Activated naive CD8-positive, alpha-beta T cell treated with anti-CD3 and anti-CD28 coated beads, Interleukin-2, amount 50 U/mL, for 24 hours (primary cell): ENCODE measurements at regions not wholly inside any gene's neighbourhood (a gene's known extent, or its start where the extent isn't known, plus 50 kb on each side); places are given as distances from the start of the nearest gene placed in this dataset.

Experiments
- ATAC-seq: fragments of 150-1000 bp; cut with Tn5 transposase; one replicate; pipeline ENCODE4 v1.10.0; 2021
- DNase-seq: peaks from one replicate; pipeline ENCODE4 v3.0.0; 2021
- H3K27ac Mint-ChIP-seq: one replicate; pipeline ENCODE4 v1.8.0; 2021; ENCODE audit warnings: mild to moderate bottlenecking, mixed read lengths
- H3K27me3 Mint-ChIP-seq: one replicate; pipeline ENCODE4 v1.8.0; 2021; ENCODE audit warnings: mixed read lengths
- H3K36me3 Mint-ChIP-seq: one replicate; pipeline ENCODE4 v1.8.0; 2021; ENCODE audit warnings: low read depth, mixed read lengths
- H3K4me1 Mint-ChIP-seq: one replicate; pipeline ENCODE4 v1.8.0; 2021; ENCODE audit warnings: mixed read lengths
- H3K4me3 Mint-ChIP-seq: one replicate; pipeline ENCODE4 v1.8.0; 2021; ENCODE audit warnings: mild to moderate bottlenecking, moderate library complexity, mixed read lengths
- H3K9me3 Mint-ChIP-seq: one replicate; pipeline ENCODE4 v1.8.0; 2021; ENCODE audit warnings: mixed read lengths

DNA sequence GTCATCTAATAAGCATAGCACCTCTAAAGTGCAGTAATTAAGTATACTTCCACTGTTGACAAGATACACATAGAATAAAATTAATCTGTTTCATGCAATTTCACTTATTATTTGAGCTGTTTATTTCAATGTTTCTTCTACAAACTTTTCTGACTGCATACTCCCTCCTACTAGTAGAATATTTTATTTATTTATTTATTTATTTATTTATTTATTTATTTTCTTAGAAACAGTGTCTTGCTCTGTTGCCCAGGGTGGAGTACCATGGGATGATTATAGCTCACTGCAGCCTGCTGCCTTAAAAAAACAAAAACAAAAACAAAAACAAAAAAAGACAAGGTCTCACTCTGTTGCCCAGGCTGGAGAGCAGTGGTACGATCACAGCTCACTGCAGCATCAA is 68.4 kb upstream of the KITLG start:
- Mint-ChIP-seq H3K4me1 (no peaks in the 10 kb centered on the region), H3K27me3 (no peaks in the 10 kb centered on the region), H3K9me3 (no peaks in the 10 kb centered on the region), H3K4me3 (no peak overlapping the region), H3K27ac (no peak overlapping the region), H3K36me3 (no peaks in the 10 kb centered on the region)
- DNase-seq (no peak), ATAC-seq (no peak)

DNA sequence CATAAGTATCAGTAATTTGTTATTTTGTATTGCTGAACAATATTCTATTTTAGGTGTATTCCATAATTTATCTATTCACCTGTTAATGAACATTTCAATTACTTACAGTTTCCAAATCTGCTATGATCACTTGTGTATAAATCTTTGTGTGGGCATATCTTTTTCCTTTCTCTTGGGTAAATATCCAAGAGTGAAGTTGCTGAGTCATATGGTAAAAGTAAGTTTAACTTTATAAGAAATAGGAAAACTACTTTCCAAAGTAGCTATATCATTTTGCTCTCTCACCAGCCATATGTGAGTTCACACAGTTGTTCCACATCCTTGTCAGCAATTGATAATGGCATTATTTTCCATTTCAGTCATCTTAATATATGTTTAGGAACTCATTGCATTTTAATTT is 66.6 kb upstream of the KITLG start:
- H3K4me1 Mint-ChIP-seq: no peaks in the 10 kb centered on the region

DNA sequence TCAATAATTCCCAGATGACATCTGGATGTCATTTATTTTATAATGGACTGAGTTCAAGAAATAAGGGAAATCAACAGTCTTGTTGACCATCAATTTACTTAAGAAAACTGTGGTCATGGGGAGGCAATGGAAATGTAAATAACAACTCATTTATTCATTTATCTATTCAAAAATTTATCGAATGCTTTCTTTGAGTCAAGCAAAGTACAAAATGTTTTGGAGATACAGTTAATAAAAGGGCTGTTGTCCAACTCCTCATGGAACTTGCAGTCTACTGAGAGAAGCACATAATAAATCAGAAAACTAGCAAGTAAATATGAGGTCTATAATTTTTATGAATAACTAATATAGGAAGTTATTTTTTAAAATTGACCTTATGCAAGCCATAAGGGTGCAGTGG is 65.5 kb upstream of the KITLG start:
- Mint-ChIP-seq H3K36me3 (no peaks in the 10 kb centered on the region), H3K4me1 (no peaks in the 10 kb centered on the region), H3K27ac (no peak overlapping the region), H3K4me3 (no peak overlapping the region), H3K9me3 (no peaks in the 10 kb centered on the region), H3K27me3 (peaks cover 1% of the 10 kb centered on the region)
- no peak for DNase-seq
- ATAC-seq: no peak

More for the DNA sequence above, 66.6 kb upstream of the KITLG start:
- Mint-ChIP-seq H3K4me3 (no peak overlapping the region), H3K9me3 (no peaks in the 10 kb centered on the region), H3K27ac (no peak overlapping the region), H3K36me3 (no peaks in the 10 kb centered on the region), H3K27me3 (no peaks in the 10 kb centered on the region)
- DNase-seq (no peak), ATAC-seq (no peak)

DNA sequence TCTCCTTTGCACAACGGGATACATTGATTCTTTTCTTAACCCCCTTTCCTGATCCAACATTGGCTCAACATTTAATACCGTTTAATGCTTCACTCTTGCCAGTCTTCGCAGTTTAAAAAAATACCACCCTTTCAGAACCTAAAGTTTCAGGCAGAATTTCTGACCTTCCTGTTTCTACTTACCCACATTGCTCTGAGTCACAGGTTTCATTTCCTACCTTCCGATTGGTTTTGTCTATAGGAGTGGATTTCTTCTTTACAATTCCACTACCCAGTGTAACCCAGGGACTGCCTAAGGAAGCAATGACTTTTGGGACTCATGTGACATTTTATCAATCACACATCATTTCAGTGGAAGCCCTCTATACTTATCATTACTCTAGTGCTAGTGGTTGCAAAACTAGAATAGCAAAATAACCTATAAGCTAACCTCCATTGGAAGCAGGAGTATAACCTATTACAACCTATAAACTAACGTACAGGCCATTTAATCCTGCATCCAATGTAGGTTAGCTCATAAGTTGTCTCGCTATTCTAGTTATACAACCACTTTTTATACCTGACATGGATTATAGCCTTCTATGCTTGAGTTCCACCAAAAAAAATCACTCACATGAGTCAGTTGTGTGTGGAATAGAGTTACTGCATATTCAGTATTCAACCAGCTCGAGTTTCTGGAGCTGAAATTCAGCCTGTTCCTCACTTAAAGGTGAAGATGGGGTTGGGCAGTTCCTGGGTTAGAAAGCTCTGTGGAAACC is 64.9 kb upstream of the KITLG start:
- H3K4me1 Mint-ChIP-seq: no peaks in the 10 kb centered on the region
- H3K9me3 Mint-ChIP-seq: no peaks in the 10 kb centered on the region
- no peak overlapping the region for H3K4me3 Mint-ChIP-seq
- no peak overlapping the region for H3K27ac Mint-ChIP-seq
- DNase-seq (no peak), ATAC-seq (no peak)
- no peaks in the 10 kb centered on the region for H3K36me3 Mint-ChIP-seq
- peaks cover 2% of the 10 kb centered on the region for H3K27me3 Mint-ChIP-seq

DNA sequence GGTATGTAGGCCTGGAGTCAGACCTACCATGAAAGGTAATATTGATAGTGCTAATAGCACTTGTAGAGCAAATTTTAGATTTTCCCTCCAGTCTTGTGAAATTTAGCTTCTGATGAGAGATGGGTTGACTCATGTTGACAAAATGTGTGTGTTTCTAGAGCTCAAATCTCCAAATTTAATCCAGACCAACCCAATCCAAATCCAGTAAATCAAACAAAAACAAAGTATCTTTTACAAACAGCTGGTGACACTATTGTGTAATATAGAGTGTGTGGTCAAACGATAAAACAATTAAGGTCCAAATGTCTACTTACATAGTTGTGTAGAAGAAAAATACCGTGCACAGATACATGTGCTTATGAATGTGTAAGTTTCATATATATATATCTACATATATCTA is 63.4 kb upstream of the KITLG start:
- Mint-ChIP-seq H3K9me3 (no peaks in the 10 kb centered on the region), H3K27me3 (peaks cover 2% of the 10 kb centered on the region), H3K4me1 (no peaks in the 10 kb centered on the region), H3K36me3 (no peaks in the 10 kb centered on the region), H3K4me3 (no peak overlapping the region), H3K27ac (no peak overlapping the region)
- DNase-seq (no peak), ATAC-seq (no peak)

DNA sequence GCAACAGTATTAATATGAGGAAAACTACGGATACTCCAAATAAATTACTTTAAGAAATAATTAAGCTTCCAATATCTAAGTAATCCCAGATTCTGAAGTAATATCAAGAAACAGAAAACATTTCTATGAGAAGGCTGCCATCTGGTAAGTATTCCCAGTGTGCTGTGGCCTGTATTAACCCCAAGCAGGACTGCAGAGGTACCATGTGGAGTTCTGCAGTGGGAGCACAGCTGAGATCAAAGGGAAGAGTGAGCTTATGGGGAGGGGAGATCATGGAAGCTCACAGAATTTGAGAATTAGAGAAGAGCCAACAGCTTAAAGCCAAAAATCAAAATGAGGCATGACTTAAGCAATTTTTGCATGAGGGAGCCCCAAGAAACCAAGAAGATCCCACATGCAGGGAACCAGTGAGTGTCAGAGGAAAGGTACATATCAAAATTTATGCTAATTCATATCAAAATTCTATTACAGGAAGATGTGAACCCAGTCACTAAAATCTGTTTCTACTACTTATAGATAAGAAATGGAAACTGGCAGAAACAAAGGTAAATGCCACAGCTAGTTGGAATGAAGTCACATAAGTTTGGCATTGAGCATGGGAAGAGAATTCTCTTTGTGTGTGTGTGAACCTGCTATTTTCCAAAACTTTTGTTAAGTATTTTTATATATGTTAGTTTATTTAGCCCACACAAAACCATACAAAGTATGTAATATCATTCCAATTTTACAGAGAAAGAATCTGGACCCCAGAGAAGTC is 62.6 kb upstream of the KITLG start:
- no peaks in the 10 kb centered on the region for H3K9me3 Mint-ChIP-seq
- DNase-seq (no peak), ATAC-seq (no peak)
- H3K4me1 Mint-ChIP-seq: no peaks in the 10 kb centered on the region
- H3K4me3 Mint-ChIP-seq: no peak overlapping the region
- H3K27me3 Mint-ChIP-seq: peaks cover 2% of the 10 kb centered on the region
- no peaks in the 10 kb centered on the region for H3K36me3 Mint-ChIP-seq
- H3K27ac Mint-ChIP-seq: no peak overlapping the region

DNA sequence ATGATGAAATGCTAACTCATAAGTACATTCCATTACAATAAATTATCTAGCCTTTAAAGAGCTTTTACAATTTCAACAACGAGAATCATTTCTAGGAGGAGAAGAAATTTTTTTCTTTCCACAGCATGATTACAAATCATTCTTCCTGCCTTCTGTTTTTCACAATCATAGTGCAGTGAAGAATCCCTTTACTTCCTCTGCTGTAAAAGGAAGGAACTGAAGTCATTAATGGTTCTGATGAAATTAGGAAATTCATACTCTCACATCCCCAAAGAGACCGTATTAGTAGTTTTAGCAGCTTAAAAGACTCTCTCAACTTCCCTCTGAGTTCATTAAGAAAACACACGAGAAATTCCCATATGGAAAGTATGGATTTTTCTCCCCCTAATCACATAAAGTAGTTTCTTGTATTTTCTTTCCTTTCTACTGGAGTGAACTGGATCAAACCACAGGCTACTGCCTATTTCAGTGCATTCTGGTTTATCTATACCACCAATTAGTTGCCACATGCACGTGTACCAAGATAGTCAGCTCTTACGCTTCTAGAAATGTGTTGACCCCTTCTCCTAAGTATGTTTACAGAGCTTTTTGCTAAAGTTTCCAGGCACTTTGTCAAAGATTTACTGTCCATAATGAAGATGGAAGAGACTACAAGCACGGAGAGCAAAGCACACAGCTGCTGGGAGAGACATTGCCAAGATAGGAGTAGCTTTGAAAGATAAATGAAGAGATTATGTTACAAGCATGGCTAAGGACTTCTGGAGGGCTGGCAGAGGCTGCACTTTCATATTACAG is 58.9 kb upstream of the KITLG start:
- Mint-ChIP-seq H3K36me3 (no peaks in the 10 kb centered on the region), H3K27me3 (peaks cover 2% of the 10 kb centered on the region), H3K27ac (no peak overlapping the region), H3K9me3 (no peaks in the 10 kb centered on the region), H3K4me3 (no peak overlapping the region), H3K4me1 (no peaks in the 10 kb centered on the region)
- no peak for ATAC-seq
- no peak for DNase-seq

DNA sequence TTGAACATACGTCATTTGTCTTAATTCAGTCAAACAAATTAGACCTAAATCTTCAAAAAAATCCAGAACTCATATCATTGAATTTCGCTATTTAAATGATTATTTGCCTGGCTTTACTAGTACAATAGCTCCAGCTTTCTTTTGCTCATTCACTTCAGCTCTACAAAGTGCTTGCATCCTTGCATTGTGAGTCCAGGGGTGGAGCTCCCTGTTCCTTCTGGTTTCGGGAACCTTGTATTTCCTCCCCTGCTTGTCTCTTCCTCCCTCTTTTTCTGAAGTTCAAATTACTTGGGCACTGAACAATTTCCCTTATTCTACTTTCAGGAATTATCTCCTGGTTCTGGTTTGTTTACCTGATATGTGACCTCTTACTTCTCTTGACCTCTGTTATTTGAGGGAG is 58.1 kb upstream of the KITLG start:
- Mint-ChIP-seq H3K36me3 (no peaks in the 10 kb centered on the region), H3K4me3 (no peak overlapping the region), H3K27ac (no peak overlapping the region), H3K4me1 (no peaks in the 10 kb centered on the region), H3K27me3 (peaks cover 2% of the 10 kb centered on the region), H3K9me3 (no peaks in the 10 kb centered on the region)
- ATAC-seq (no peak), DNase-seq (no peak)

DNA sequence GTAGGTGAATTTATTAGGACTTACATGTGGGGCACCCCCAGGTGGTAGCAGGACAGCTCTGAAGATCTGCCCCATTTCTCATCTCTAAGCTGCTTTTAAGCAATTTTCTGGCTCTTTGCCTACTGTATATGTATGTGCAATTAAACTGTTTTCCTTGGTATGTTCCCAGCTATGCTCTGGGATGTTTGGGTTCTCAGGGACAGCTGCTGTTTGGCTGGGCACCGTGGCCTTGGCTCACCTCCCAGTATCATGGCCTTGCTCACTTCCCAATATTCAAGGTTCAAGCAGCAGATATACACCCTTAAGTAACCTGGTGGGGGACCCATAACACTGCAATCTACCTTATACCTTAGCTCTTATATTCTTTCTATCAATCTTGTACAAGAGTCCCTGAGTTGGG is 53.7 kb upstream of the KITLG start:
- no peak for DNase-seq
- Mint-ChIP-seq H3K27ac (no peak overlapping the region), H3K9me3 (no peaks in the 10 kb centered on the region), H3K36me3 (no peaks in the 10 kb centered on the region), H3K27me3 (no peaks in the 10 kb centered on the region), H3K4me1 (no peaks in the 10 kb centered on the region), H3K4me3 (no peak overlapping the region)
- no peak for ATAC-seq

DNA sequence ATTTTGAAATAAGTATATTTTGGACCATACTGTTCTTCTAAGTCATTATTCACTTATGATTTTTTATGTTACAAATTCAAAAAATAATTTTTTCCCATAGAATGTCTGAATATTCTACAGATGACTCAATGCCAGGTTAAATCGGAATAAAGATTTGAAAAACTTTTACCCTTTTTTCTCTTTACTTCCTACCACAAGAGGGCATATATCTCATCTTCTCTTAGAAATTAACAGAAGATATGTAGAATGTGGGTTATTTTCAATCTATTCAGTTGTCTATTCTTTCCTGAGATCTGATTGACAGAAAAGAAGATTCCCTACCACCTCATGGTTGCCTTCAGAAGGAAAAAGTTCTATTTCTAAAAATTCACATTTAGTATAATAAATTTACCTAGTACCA is 53.0 kb upstream of the KITLG start:
- Mint-ChIP-seq H3K27ac (no peak overlapping the region), H3K4me1 (no peaks in the 10 kb centered on the region), H3K36me3 (no peaks in the 10 kb centered on the region), H3K27me3 (no peaks in the 10 kb centered on the region), H3K9me3 (no peaks in the 10 kb centered on the region), H3K4me3 (no peak overlapping the region)
- DNase-seq (no peak), ATAC-seq (no peak)

DNA sequence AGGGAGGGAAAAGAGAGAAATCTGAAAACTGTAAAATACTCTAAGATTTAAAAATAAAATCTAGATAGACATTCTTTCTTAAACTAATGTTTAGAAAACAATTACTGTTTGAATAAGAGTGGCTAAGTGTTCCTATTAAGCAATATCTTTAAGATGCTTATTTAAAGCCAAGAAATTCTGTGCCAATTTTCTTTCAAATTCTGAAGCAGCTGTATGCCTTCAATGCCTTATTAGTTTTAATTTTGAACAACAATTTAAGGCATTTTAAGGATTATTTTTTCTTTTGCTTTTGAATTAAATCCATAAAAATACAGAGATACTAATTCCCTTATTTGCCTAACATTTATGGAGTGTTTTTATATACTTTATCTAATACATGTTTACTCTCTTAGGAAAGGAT is 50.3 kb upstream of the KITLG start:
- DNase-seq (no peak), ATAC-seq (no peak)
- H3K9me3 Mint-ChIP-seq: no peaks in the 10 kb centered on the region
- no peak overlapping the region for H3K27ac Mint-ChIP-seq
- H3K36me3 Mint-ChIP-seq: no peaks in the 10 kb centered on the region
- H3K4me3 Mint-ChIP-seq: no peak overlapping the region
- H3K27me3 Mint-ChIP-seq: no peaks in the 10 kb centered on the region
- H3K4me1 Mint-ChIP-seq: no peaks in the 10 kb centered on the region
